ENCODE measurements at regions not wholly inside any gene's neighbourhood (a gene's known extent, or its start where the extent isn't known, plus 50 kb on each side); places are given as distances from the start of the nearest gene placed in this dataset.

- no peaks in the 10 kb centered on the region for H3K36me3 Mint-ChIP-seq
- H3K4me3 Mint-ChIP-seq: no peak overlapping the region
- no peaks in the 10 kb centered on the region for H3K27me3 Mint-ChIP-seq
- H3K4me1 Mint-ChIP-seq: no peaks in the 10 kb centered on the region
- H3K9me3 Mint-ChIP-seq: peaks cover 24% of the 10 kb centered on the region
- H3K27ac Mint-ChIP-seq: no peak overlapping the region
Observed at GRCh38 chr2:78870343-78870967, 155.0 kb upstream of the REG3G start.

GRCh38 chr2:78873526-78873925, 152.0 kb upstream of the REG3G start:
- no peaks in the 10 kb centered on the region for H3K27me3 Mint-ChIP-seq
- no peak overlapping the region for H3K27ac Mint-ChIP-seq
- peaks cover 19% of the 10 kb centered on the region for H3K9me3 Mint-ChIP-seq

DNA sequence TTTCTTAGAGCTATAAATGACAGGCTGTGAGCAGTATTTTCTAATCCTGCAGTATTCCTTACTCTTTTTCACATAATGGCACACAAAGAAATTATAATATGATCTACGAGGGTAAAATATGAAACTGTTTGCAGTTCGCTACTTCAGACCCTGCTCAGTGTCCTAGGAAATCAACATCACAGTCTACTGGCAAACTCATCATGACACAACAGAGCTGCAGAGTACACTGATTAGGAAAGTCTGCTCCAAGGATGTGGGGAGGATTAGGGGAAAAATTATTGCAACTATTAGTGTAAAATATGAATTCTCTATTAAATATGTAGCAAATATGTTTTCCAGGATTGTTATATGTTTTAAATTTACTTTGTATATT, 149.2 kb upstream of the REG3G start:
- Mint-ChIP-seq H3K9me3 (peaks cover 9% of the 10 kb centered on the region), H3K27me3 (no peaks in the 10 kb centered on the region), H3K36me3 (no peaks in the 10 kb centered on the region), H3K4me3 (no peak overlapping the region), H3K4me1 (no peaks in the 10 kb centered on the region), H3K27ac (no peak overlapping the region)

More at GRCh38 chr2:78873526-78873925, 152.0 kb upstream of the REG3G start:
- Mint-ChIP-seq H3K4me3 (no peak overlapping the region), H3K36me3 (no peaks in the 10 kb centered on the region), H3K4me1 (no peaks in the 10 kb centered on the region)

- Mint-ChIP-seq H3K27ac (no peak overlapping the region), H3K36me3 (no peaks in the 10 kb centered on the region), H3K4me1 (no peaks in the 10 kb centered on the region), H3K9me3 (peaks cover 11% of the 10 kb centered on the region), H3K27me3 (peaks cover 1% of the 10 kb centered on the region), H3K4me3 (no peak overlapping the region)
Observed at GRCh38 chr2:78887446-78887845, 138.1 kb upstream of the REG3G start.

- H3K4me3 Mint-ChIP-seq: no peak overlapping the region
- no peaks in the 10 kb centered on the region for H3K36me3 Mint-ChIP-seq
Observed at GRCh38 chr2:78890935-78891334, 134.6 kb upstream of the REG3G start.

DNA sequence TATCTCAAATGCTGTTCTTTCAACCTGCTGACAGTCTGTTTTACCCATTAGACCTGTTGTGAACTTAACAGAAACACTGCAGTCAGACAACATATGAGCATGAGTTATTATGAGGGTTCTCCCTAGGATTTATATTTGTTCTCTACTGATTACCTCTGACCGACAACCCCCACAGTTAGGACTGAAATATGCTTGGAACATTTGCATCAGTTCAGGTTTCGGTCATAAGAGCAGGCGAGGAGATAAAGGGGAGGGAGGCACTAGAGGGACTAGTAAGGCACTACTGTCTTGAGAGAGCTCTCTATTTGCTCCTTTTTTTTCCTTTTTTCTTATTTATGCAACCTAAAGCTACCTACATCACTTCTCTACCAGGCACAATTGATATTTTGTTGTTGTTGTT, 133.2 kb upstream of the REG3G start:
- no peaks in the 10 kb centered on the region for H3K36me3 Mint-ChIP-seq
- H3K4me3 Mint-ChIP-seq: no peak overlapping the region
- H3K4me1 Mint-ChIP-seq: no peaks in the 10 kb centered on the region
- H3K27ac Mint-ChIP-seq: no peak overlapping the region
- H3K27me3 Mint-ChIP-seq: no peaks in the 10 kb centered on the region
- peaks cover 4% of the 10 kb centered on the region for H3K9me3 Mint-ChIP-seq

More at GRCh38 chr2:78890935-78891334, 134.6 kb upstream of the REG3G start:
- H3K27ac Mint-ChIP-seq: no peak overlapping the region
- H3K4me1 Mint-ChIP-seq: no peaks in the 10 kb centered on the region
- H3K9me3 Mint-ChIP-seq: peaks cover 4% of the 10 kb centered on the region
- H3K27me3 Mint-ChIP-seq: no peaks in the 10 kb centered on the region

DNA sequence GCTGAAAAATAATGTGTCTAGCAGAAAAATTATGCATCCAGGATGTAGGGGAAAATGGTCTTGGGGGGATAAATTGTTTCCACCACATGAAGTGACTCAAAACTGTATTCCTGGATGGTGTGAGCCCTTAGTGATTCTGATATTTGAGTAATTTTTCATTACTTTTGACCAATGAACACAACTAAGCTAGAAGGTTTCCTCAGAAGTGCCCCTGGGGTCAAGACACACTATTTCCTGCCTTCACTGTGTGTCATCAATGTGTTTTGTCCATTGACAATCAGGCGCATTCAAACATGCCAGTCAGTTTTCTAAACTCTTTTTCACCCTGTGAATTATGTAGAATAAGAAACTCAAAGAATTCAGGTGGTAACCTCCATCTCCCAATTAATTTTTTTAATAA, 130.5 kb upstream of the REG3G start:
- Mint-ChIP-seq H3K9me3 (peaks cover 11% of the 10 kb centered on the region), H3K27me3 (no peaks in the 10 kb centered on the region), H3K4me1 (no peaks in the 10 kb centered on the region), H3K36me3 (no peaks in the 10 kb centered on the region), H3K27ac (no peak overlapping the region), H3K4me3 (no peak overlapping the region)

DNA sequence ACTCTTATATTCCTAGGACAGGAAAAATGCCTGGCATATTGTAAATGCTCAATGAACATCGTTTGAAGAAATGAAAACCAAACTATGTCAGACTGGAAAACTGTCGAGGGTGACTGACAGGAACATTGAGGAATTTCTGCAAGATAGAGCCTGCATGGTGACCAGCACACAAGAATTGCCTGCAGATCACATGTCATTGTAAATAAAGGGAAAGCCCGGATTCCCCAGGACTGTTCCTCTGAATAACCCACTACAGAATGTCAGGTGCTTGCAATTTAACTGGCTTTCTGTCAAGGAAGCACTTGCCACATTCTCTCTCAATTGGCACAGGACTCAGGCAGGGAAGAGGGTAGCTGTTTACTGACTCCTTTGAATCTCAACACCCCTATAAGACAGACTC, 129.0 kb upstream of the REG3G start:
- H3K36me3 Mint-ChIP-seq: no peaks in the 10 kb centered on the region
- no peak overlapping the region for H3K4me3 Mint-ChIP-seq
- no peak overlapping the region for H3K27ac Mint-ChIP-seq
- H3K27me3 Mint-ChIP-seq: no peaks in the 10 kb centered on the region
- no peaks in the 10 kb centered on the region for H3K4me1 Mint-ChIP-seq
- H3K9me3 Mint-ChIP-seq: peaks cover 11% of the 10 kb centered on the region

DNA sequence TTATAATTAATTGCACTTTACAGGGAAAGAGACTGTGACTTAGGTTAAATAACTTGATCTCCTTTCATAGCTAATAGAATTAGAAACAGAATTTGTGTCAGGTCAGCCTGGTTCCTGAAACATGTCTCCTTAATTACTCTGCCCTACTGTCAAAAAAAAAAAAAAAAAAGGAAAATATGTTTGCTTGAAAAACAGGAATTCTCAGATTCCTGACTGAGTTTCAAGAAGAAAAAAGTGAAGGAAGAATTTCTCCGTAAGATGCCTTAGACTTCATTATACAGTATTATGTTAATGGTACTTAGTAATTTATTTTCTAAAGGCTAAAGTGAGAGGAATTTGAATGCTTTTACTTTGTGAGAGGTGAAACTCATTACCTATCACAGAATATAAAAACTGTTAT, 118.4 kb upstream of the REG3G start:
- H3K27me3 Mint-ChIP-seq: no peaks in the 10 kb centered on the region
- H3K9me3 Mint-ChIP-seq: peaks cover 5% of the 10 kb centered on the region
- H3K27ac Mint-ChIP-seq: no peak overlapping the region
- H3K4me3 Mint-ChIP-seq: no peak overlapping the region
- no peaks in the 10 kb centered on the region for H3K36me3 Mint-ChIP-seq
- no peaks in the 10 kb centered on the region for H3K4me1 Mint-ChIP-seq

GRCh38 chr2:78908973-78909372, 116.5 kb upstream of the REG3G start:
- H3K36me3 Mint-ChIP-seq: no peaks in the 10 kb centered on the region
- no peak overlapping the region for H3K4me3 Mint-ChIP-seq
- no peaks in the 10 kb centered on the region for H3K27me3 Mint-ChIP-seq
- peaks cover 5% of the 10 kb centered on the region for H3K9me3 Mint-ChIP-seq
- H3K27ac Mint-ChIP-seq: no peak overlapping the region
- H3K4me1 Mint-ChIP-seq: no peaks in the 10 kb centered on the region

- H3K27me3 Mint-ChIP-seq: no peaks in the 10 kb centered on the region
- H3K36me3 Mint-ChIP-seq: no peaks in the 10 kb centered on the region
- H3K27ac Mint-ChIP-seq: no peak overlapping the region
- no peak overlapping the region for H3K4me3 Mint-ChIP-seq
- peaks cover 5% of the 10 kb centered on the region for H3K9me3 Mint-ChIP-seq
- no peaks in the 10 kb centered on the region for H3K4me1 Mint-ChIP-seq
Observed at GRCh38 chr2:78910376-78910775, 115.1 kb upstream of the REG3G start.

GRCh38 chr2:78913257-78913656, 112.2 kb upstream of the REG3G start:
- Mint-ChIP-seq H3K4me3 (no peak overlapping the region), H3K27me3 (no peaks in the 10 kb centered on the region), H3K36me3 (no peaks in the 10 kb centered on the region), H3K4me1 (no peaks in the 10 kb centered on the region), H3K9me3 (peaks cover 10% of the 10 kb centered on the region), H3K27ac (no peak overlapping the region)

- Mint-ChIP-seq H3K27ac (no peak overlapping the region), H3K4me1 (no peaks in the 10 kb centered on the region), H3K36me3 (no peaks in the 10 kb centered on the region), H3K27me3 (no peaks in the 10 kb centered on the region), H3K4me3 (no peak overlapping the region), H3K9me3 (peaks cover 10% of the 10 kb centered on the region)
Observed at GRCh38 chr2:78925258-78925657, 100.2 kb upstream of the REG3G start.

DNA sequence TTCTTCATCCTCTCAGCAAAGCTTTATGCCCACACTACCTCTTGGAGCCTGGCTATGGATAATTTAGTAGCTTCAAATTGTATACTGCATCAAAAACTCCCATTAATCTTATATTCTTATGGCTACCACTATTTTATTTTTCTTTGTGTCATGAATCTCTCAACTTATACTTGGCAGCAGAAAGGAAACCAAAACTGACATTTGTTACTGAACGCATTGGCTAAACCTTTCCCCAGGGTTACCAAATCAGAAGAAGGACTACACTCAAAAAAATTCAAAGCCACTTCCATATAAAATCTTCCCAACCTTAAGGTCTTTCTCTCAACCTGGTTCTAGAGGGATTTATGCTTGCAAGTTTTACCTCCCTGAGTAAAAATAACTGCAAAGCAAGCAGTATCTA, 97.0 kb upstream of the REG3G start:
- H3K4me1 Mint-ChIP-seq: no peaks in the 10 kb centered on the region
- H3K36me3 Mint-ChIP-seq: no peaks in the 10 kb centered on the region
- H3K27ac Mint-ChIP-seq: no peak overlapping the region
- H3K9me3 Mint-ChIP-seq: peaks cover 9% of the 10 kb centered on the region
- H3K4me3 Mint-ChIP-seq: no peak overlapping the region
- no peaks in the 10 kb centered on the region for H3K27me3 Mint-ChIP-seq

- Mint-ChIP-seq H3K27ac (no peak overlapping the region), H3K36me3 (no peaks in the 10 kb centered on the region), H3K4me3 (no peak overlapping the region), H3K9me3 (no peaks in the 10 kb centered on the region), H3K27me3 (no peaks in the 10 kb centered on the region), H3K4me1 (no peaks in the 10 kb centered on the region)
Observed at GRCh38 chr2:78940998-78941397, 84.5 kb upstream of the REG3G start.

DNA sequence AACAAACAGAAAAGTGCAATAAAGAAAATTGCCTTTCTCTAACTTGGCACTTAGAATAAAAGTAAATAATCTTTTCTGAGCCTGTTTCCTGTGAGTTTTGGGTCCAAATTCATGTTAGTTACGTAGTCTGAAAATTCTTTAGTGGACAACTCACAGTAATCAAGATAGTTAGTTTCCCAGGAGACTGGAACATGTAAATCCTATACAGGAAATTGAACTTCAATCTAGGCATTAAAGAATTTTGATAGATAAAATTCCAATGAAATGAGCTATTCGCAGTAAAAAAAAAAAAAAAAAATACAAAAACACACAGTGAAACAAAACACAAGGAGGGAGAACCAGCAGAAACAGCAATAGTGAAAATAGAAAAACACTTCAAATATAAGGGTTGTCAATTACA, 83.8 kb upstream of the REG3G start:
- Mint-ChIP-seq H3K27ac (no peak overlapping the region), H3K36me3 (no peaks in the 10 kb centered on the region), H3K27me3 (no peaks in the 10 kb centered on the region), H3K9me3 (no peaks in the 10 kb centered on the region), H3K4me1 (no peaks in the 10 kb centered on the region), H3K4me3 (no peak overlapping the region)

DNA sequence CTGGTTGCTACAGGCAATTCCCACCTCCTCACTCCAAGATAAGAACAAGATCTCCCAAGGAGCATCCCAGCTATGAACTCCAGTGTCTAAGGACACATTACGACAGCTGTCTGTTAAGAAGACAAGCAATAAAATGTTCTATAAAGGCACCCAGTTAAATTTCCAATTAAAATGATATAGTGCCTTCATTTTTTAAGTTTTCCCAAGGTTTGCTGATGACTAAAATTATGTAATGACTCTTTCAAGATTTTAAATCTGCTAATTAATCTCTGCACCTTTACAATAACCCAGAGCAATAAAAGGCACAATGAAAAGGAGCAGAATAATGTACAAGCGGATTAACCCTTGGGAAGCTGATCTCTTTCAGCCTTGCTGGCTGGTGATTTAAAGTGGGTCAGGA, 61.6 kb upstream of the REG3G start:
- Mint-ChIP-seq H3K27ac (no peak overlapping the region), H3K36me3 (no peaks in the 10 kb centered on the region), H3K4me1 (no peaks in the 10 kb centered on the region), H3K9me3 (peaks cover 5% of the 10 kb centered on the region), H3K4me3 (no peak overlapping the region), H3K27me3 (no peaks in the 10 kb centered on the region)
